GM21529 (cell line): ENCODE measurements at regions not wholly inside any gene's neighbourhood (a gene's known extent, or its start where the extent isn't known, plus 50 kb on each side); places are given as distances from the start of the nearest gene placed in this dataset.
"Not testable (repeated sequence)": the region's sequence is repeated elsewhere in the genome, so short reads cannot be mapped to it uniquely, and the experiment has no call there.

ENCODE experiments used
- ATAC-seq: cut with Tn5 transposase; IDR thresholded peaks from one replicate; pipeline ENCODE4 v1.9.1; 2021; ENCODE audit not compliant: unreplicated experiment

GRCh38 chr5:25458628-25459027 is 813.9 kb upstream of the CDH10 start:
- no peak for ATAC-seq

- no peak for ATAC-seq
Observed at GRCh38 chr5:25453500-25453899, 808.7 kb upstream of the CDH10 start.

- no peak for ATAC-seq
Observed at GRCh38 chr5:25451294-25451693, 806.5 kb upstream of the CDH10 start.

GRCh38 chr5:25448646-25449045 is 803.9 kb upstream of the CDH10 start:
- ATAC-seq, result no peak

- ATAC-seq, result no peak
Observed at GRCh38 chr5:25448190-25448621, 803.4 kb upstream of the CDH10 start.

- not testable (repeated sequence) for ATAC-seq
Observed at GRCh38 chr5:25446061-25446420, 801.3 kb upstream of the CDH10 start.

GRCh38 chr5:25445381-25446060 is 800.7 kb upstream of the CDH10 start:
- ATAC-seq, result not testable (repeated sequence)

- ATAC-seq, result no peak
Observed at GRCh38 chr5:25444697-25445096, 799.9 kb upstream of the CDH10 start.

- ATAC-seq, result no peak
Observed at GRCh38 chr5:25441810-25442209, 797.0 kb upstream of the CDH10 start.

GRCh38 chr5:25439025-25439424 is 794.2 kb upstream of the CDH10 start:
- ATAC-seq, result no peak

- not testable (repeated sequence) for ATAC-seq
Observed at GRCh38 chr5:25438375-25438774, 793.6 kb upstream of the CDH10 start.

GRCh38 chr5:25436452-25436851 is 791.7 kb upstream of the CDH10 start:
- no peak for ATAC-seq

- no peak for ATAC-seq
Observed at GRCh38 chr5:25435882-25436281, 791.1 kb upstream of the CDH10 start.

- no peak for ATAC-seq
Observed at GRCh38 chr5:25427240-25427639, 782.5 kb upstream of the CDH10 start.

- ATAC-seq, result no peak
Observed at GRCh38 chr5:25423271-25423670, 778.5 kb upstream of the CDH10 start.

- ATAC-seq, result no peak
Observed at GRCh38 chr5:25419684-25420083, 774.9 kb upstream of the CDH10 start.

- ATAC-seq, result no peak
Observed at GRCh38 chr5:25418978-25419377, 774.2 kb upstream of the CDH10 start.

- ATAC-seq, result no peak
Observed at GRCh38 chr5:25418319-25418859, 773.6 kb upstream of the CDH10 start.

- ATAC-seq, result no peak
Observed at GRCh38 chr5:25416960-25417359, 772.2 kb upstream of the CDH10 start.

GRCh38 chr5:25415970-25416369 is 771.2 kb upstream of the CDH10 start:
- ATAC-seq, result no peak

- ATAC-seq, result no peak
Observed at GRCh38 chr5:25414742-25415141, 770.0 kb upstream of the CDH10 start.

GRCh38 chr5:25412116-25412661 is 767.4 kb upstream of the CDH10 start:
- ATAC-seq, result no peak

GRCh38 chr5:25407365-25407764 is 762.6 kb upstream of the CDH10 start:
- ATAC-seq, result not testable (repeated sequence)
